ENCODE measurements at regions not wholly inside any gene's neighbourhood (a gene's known extent, or its start where the extent isn't known, plus 50 kb on each side); places are given as distances from the start of the nearest gene placed in this dataset.

DNA sequence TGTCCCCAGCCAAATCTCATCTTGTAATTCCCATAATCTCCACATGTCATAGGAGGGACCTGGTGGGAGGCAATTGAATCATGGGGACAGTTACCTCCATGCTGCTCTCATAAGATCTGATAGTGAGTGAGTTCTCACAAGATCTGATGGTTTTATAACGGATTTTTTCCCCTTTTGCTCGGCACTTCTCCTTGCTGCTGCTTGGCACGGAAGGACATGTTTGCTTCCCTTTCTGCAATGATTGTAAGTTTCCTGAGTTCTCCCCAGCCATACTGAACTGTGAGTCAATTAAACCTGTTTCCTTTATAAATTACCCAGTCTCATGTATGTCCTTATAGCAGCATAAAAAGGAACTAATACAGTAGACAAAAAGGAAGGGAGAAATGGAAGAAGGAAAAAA lies 76.7 kb upstream of the CCNG1 start:
- no peak for DNase-seq (ENCODE audit: low spot score)

DNA sequence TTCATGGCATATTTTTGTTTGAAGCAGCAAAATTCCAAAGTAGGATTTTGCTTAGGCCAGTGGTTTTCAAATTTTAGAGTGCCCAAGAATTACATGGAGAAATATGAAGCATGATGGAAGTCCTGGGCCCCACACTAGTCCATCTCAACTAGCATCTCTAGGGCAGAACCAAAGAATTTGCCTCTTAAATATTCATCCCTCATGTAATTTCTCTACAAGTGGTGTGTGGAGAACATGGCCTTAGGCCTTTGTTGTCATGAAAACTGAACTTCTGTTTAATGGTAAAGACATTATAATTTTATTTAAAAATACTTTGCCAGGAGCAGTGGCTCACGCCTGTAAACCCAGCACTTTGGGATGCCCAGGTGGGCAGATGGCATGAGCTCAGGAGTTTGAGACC lies 75.9 kb upstream of the CCNG1 start:
- no peak for DNase-seq (ENCODE audit: low spot score)

GRCh38 chr5:163362840-163363371 lies 74.5 kb upstream of the CCNG1 start:
- DNase-seq (ENCODE audit: low spot score), result no peak

DNA sequence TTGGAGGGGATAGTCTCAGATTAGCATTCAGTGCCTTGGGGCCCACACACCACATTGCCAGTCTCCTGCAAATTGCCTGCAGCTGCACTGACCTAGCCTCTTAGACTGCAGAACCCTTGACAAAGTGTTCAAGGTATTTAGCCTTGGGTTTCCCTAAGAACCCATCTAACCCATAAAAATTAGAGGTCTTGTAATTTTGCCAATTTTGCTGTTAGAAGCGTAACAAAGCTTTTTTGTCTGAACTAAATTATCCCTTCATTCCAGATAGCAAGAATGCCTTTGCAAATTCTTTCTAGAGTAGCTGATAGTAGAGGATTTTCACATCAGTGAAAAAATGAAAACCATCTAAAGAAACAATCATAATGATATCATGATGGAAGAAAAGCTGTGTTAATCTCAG lies 74.0 kb upstream of the CCNG1 start:
- no peak for DNase-seq (ENCODE audit: low spot score)

DNA sequence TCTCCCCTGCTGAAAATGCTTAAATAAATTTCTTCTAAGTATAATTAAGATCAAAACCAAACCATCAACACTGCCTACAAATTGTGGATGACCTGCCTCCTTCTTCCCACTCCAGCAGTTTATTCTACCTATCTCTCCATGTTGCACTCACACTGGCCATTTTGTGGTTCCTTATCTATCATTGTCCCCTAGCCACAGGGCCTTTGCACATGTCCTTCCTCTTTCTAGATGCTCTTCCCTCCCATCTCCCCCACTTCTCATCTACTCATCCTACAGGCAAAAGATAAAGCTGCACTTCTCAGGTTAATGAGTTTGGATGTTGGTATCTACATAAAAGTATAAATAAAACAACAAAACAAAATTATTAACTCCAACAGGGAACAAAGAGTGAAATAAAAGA lies 70.6 kb upstream of the CCNG1 start:
- DNase-seq (ENCODE audit: low spot score), result no peak

- no peak for DNase-seq (ENCODE audit: low spot score)
These were observed 67.5 kb upstream of the CCNG1 start for GRCh38 chr5:163369776-163370385.

- DNase-seq (ENCODE audit: low spot score), result no peak
These were observed 63.8 kb upstream of the CCNG1 start for GRCh38 chr5:163373436-163374084.

- no peak for DNase-seq (ENCODE audit: low spot score)
These were observed 59.4 kb upstream of the CCNG1 start for GRCh38 chr5:163377982-163378381.

DNA sequence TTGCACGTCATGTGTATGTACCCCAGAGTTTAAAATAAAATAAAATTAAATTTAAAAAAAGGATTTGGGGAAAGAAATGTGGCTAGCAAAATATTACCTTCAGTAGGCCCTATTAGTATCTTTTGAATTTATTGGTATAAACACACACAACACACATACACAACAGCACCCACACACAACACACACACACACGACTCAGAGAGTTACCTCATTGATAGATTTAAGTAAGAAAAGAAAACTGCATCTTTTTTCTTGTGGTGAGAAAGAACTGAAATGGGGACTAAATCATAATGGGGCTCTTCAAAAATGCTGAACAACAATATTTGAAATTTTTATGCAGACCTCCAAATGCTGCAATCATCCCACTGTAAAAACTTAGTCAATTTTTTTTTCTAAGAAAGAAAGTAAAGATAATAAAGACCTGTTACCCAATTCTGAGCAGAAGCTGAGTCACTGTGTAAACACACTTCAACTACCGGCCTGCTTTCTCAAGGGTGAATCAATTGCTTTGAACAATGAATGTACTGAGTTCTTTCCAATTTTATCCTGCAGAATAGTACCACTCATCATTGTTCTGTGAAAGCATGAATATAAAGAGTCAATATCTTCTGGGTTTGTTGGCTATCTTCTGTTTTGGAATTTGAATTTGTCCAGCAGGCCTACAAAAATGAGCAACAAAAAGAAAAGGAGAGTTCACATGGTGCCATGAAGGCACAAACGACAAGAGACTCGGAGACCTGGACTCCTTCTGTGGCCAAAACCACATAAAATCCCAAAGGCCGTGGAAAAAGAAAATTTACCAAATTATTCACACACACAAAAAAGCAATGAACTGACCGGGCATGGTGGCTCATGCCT lies 57.9 kb upstream of the CCNG1 start:
- DNase-seq (ENCODE audit: low spot score), result no peak

- no peak for DNase-seq (ENCODE audit: low spot score)
These were observed 55.6 kb upstream of the CCNG1 start for GRCh38 chr5:163381832-163382231.

DNA sequence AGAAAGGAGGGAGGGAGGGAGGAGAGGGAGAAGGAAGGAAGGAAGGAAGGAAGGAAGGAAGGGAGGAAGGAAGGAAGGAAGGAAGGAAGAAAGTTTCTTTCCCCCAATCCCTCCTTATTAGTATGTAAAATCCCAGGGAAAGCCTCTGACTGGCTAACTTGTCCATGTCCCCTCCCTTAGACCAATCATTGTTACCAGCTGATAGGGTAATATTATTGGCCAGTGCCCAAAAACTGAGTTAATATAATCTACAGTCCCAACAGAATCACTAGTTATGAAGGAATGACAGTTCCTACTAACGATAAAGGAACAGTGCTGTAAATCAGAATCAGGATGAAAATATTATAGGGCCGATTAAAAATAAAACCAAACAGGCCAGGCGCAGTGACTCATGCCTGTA lies 53.6 kb upstream of the CCNG1 start:
- no peak for DNase-seq (ENCODE audit: low spot score)

GRCh38 chr5:163384669-163385068 lies 52.7 kb upstream of the CCNG1 start:
- DNase-seq (ENCODE audit: low spot score), result no peak

- no peak for DNase-seq (ENCODE audit: low spot score)
These were observed 52.1 kb upstream of the CCNG1 start for GRCh38 chr5:163385271-163385670.

- DNase-seq (ENCODE audit: low spot score), result no peak
These were observed 51.6 kb upstream of the CCNG1 start for GRCh38 chr5:163385824-163386223.

GRCh38 chr5:163386352-163386751 lies 51.0 kb upstream of the CCNG1 start:
- no peak for DNase-seq (ENCODE audit: low spot score)

- no peak for DNase-seq (ENCODE audit: low spot score)
These were observed 49.6 kb upstream of the CCNG1 start for GRCh38 chr5:163387589-163388343.

Measured in SW480 (cell line).